ENCODE measurements at regions not wholly inside any gene's neighbourhood (a gene's known extent, or its start where the extent isn't known, plus 50 kb on each side); places are given as distances from the start of the nearest gene placed in this dataset.

GRCh38 chr11:19633276-19633675 is 79.4 kb upstream of the NAV2 start:
- no peak for TF ChIP-seq CTCF (IDR thresholded peaks at IDR 0.05)
- no peak for TF ChIP-seq POLR2A (IDR thresholded peaks at IDR 0.05)
